Keratinocyte (primary cell): ENCODE measurements at regions not wholly inside any gene's neighbourhood (a gene's known extent, or its start where the extent isn't known, plus 50 kb on each side); places are given as distances from the start of the nearest gene placed in this dataset.

Experiments used
- CTCF ChIP-seq, 3 experiments: IDR thresholded peaks in 1 of 3; conservative IDR thresholded peaks in 1 of 3; optimal IDR thresholded peaks in 1 of 3; 2 replicates in 2 of 3; 3 replicates in 1 of 3; pipeline versions ENCODE3 to v1.5.1; 2011; ENCODE audit warnings: low read length in 3 of 3, mild to moderate bottlenecking in 3 of 3, moderate library complexity in 2 of 3, control low read depth in 1 of 3, inconsistent platforms in 1 of 3; ENCODE audit not compliant: insufficient read depth in 2 of 3; ENCODE audit errors: extremely low read depth in 1 of 3
- EZH2 ChIP-seq: IDR thresholded peaks from one replicate; pipeline ENCODE4 v1.6.1; 2012; ENCODE audit warnings: inconsistent platforms, mild to moderate bottlenecking, low read length, moderate library complexity

GRCh38 chr9:26725573-26725972 is 167.0 kb downstream of the CAAP1 start:
- TF ChIP-seq CTCF (optimal IDR thresholded peaks at IDR 0.05 in 1 of 3, IDR thresholded peaks at IDR 0.05 in 1 of 3, conservative IDR thresholded peaks at IDR 0.05 in 1 of 3; ENCODE audit: extremely low read depth in 1 of 3, insufficient read depth in 2 of 3, low read length in 3 of 3) (no peak), EZH2 (no peak)
